OCI-LY3 (cell line): ENCODE measurements at regions not wholly inside any gene's neighbourhood (a gene's known extent, or its start where the extent isn't known, plus 50 kb on each side); places are given as distances from the start of the nearest gene placed in this dataset.

ENCODE experiments used
- EZH2phosphoT487 ChIP-seq: fragments of 200-600 bp; shearing (Covaris generic); IDR thresholded peaks from 2 replicates; pipeline ENCODE4 v1.6.1; 2018; ENCODE audit warnings: antibody characterized with exemption, mixed run types, low read depth
- TF ChIP-seq, protein P1 (sequence below): fragments of 200-600, 300-600 bp; sonication (generic); IDR thresholded peaks from 2 replicates; pipeline ENCODE4 v1.5.1; 2014; ENCODE audit warnings: antibody characterized with exemption, low read length, low read depth

DNA sequence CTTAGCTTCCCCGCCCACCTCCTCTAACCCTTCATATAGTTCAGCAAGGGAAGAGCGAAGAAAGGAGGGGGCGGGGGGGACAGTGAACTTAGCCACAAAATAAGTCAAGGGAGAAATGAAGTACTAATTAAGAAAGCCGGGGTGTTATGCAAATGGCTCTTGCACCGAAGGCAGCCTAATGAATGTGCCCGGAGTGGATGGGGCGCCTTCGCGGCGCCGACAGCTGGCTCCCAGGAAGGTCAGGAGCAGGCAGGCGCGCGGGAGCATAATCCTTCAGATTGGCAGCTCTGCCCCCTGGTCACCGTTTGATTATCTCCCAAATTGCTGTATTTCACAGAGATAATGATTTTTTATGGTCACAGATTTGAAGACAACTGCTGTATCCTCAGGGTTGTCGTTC is 395.1 kb downstream of the TFAP2B start:
- TF ChIP-seq, protein P1, sequence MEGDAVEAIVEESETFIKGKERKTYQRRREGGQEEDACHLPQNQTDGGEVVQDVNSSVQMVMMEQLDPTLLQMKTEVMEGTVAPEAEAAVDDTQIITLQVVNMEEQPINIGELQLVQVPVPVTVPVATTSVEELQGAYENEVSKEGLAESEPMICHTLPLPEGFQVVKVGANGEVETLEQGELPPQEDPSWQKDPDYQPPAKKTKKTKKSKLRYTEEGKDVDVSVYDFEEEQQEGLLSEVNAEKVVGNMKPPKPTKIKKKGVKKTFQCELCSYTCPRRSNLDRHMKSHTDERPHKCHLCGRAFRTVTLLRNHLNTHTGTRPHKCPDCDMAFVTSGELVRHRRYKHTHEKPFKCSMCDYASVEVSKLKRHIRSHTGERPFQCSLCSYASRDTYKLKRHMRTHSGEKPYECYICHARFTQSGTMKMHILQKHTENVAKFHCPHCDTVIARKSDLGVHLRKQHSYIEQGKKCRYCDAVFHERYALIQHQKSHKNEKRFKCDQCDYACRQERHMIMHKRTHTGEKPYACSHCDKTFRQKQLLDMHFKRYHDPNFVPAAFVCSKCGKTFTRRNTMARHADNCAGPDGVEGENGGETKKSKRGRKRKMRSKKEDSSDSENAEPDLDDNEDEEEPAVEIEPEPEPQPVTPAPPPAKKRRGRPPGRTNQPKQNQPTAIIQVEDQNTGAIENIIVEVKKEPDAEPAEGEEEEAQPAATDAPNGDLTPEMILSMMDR: no peak
- TF ChIP-seq EZH2phosphoT487: no peak
